A673 (cell line): ENCODE measurements at regions not wholly inside any gene's neighbourhood (a gene's known extent, or its start where the extent isn't known, plus 50 kb on each side); places are given as distances from the start of the nearest gene placed in this dataset.

Experiments
- CTCF ChIP-seq: fragments of 300-800, 200-600 bp; sonication (generic); conservative IDR thresholded peaks from 2 replicates; pipeline ENCODE4 v1.5.1; 2017; ENCODE audit warnings: low read depth, mild to moderate bottlenecking, antibody characterized with exemption, low read length, moderate library complexity, mixed read lengths
- EZH2 ChIP-seq: fragments of 200-600 bp; sonication (generic); IDR thresholded peaks from 2 replicates; pipeline ENCODE4 v1.6.1; 2017; ENCODE audit warnings: borderline replicate concordance, low read depth, mild to moderate bottlenecking, mixed read lengths, antibody characterized with exemption, low read length; ENCODE audit not compliant: poor library complexity, severe bottlenecking

DNA sequence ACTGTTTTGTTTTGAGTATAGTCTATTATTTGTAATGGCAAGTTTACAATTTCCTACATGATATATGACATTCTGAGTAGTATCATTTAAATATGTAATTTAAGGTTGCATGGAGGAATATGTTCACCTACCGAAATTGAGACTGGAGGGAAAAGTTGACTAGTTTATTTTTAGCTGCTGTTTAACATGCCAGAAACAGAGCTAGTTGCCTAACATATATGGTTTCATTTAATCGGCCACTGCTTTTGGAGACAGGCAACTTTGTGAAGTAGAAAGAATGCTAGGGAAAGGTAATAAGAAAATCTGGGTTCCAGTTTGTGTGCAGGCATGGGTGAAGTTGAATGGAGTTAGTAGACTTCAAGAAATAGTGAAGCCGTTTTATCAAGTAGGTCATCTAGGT lies 342.1 kb upstream of the CBLB start:
- no peak for TF ChIP-seq EZH2
- no peak for TF ChIP-seq CTCF
